GM18519 (cell line): ENCODE measurements at regions not wholly inside any gene's neighbourhood (a gene's known extent, or its start where the extent isn't known, plus 50 kb on each side); places are given as distances from the start of the nearest gene placed in this dataset.

Experiments used
- ATAC-seq: cut with Tn5 transposase; IDR thresholded peaks from one replicate; pipeline ENCODE4 v1.9.1; 2021; ENCODE audit warnings: mild to moderate bottlenecking, moderate library complexity; ENCODE audit not compliant: unreplicated experiment, low FRiP score

DNA sequence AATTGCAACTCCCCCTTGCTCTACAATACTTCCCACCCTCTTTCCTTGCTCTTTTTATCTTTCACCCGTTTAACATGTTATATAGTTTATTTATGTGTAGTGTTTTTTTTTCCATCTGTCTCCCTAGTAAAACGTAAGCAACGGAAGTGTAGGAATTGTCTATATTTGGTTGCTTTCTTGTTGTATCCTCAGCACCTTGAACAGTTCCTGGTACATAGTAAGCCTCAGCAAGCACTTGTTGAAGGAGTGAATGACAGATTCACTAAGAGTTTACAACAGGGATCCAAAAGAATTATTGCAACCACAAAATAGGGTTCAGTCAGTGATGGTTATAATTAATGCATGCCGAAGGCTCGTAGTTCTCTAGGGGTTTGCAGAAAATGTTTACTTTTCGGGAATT, 242.7 kb downstream of the SAMD5 start:
- no peak for ATAC-seq

DNA sequence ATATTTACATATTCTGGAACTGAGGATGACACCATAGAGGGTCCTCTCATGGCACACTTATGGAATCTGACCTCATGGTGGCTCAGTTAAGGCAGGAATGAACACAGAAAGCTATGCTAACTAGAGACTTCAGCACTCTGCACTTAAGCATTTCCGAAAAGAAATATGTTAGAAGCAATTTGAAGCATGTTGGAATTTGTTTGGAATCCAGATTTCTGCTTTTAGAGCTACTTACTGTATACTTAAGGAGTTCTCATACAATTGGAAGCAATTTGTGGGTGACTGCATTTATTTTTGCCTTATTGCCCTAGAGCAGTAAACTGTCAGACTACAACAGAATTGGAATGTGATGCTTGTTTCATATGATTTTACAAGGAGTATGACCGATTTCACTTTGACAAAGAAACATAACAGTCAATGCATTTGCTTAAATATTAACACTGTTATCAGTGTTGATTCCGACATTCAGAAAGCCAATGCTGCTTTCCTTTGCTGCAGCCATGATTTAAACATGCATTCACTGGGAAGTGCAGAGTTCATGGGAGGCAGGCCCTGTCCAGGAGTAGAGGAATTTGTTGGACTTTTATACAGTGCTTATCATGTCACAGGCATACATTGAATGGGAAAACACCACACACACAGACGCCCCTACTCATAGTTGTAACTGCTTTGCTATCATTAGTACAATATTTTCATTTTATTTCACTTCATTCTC, 244.4 kb downstream of the SAMD5 start:
- ATAC-seq = no peak

DNA sequence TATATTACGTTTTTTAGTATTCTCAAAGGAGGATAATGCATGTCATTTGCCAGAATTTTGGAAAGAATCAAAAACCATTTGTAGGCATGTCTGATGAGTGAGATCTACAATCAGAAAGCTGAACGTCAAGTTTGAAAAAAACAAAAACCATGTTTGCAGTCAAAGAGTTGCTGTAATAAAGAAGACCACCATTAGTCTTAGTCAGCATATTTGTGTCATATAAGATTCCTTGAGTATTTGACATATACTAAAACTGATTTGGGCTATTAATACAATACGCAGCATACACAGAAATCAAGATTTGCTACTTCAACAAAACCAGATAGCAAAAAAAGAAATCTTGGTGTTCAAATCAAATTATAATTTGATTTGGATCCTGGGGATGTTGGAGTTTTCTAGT, 247.5 kb downstream of the SAMD5 start:
- no peak for ATAC-seq

DNA sequence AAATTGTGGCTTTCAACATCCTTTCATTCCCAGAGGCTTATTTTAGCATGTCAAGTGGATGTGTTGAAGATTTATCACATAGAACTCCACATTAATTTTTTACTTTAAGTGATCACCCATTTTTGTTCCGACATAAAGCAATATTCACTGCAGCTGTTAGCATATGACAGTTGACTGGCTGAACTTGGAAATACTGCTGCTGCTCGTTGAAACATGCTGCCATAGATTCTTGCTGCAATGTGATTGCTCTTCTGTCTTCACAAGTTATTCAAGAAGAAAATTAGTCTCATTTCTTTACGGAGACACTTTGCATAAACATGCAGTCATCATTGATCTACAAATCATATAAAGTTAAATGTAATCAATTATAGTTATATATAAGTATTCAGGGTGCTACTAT, 248.4 kb downstream of the SAMD5 start:
- ATAC-seq = no peak

DNA sequence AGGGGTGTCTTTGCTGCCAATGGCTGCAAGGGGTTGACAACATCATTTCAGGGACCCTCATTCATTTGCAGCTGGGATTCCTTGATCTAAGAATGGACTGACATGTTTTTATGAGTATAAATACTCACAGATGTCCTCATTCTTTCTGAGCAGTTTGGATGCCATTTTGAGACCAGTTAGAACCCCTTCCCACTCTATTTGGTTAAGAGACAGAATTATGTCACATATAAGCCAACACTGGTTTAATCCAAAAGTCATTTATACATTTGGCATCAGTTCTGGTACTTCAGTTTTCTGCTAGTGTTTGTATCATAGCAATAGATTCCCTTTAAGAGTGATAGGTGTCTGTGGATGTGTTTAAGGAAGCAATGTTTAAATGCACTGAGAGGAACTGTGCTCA, 248.8 kb downstream of the SAMD5 start:
- ATAC-seq = no peak

DNA sequence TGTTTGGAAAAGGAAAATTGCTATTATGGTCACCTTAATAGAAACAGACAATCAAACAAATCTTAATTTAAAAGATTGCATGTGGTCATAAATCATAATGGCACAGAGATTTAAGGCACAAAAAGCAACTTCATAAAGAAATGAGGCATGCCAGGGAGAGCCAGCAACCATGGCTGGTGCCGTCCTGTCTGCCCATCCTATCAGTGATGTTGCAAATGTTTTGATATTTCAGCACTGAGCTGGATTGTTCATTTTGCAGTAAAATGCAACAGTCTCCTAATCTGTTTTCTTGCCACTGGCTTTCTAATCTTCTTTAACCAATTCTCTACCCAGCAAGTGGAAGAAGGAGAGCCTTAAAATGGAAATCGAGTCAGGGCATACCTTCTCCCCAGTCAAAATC, 249.8 kb downstream of the SAMD5 start:
- ATAC-seq = no peak

DNA sequence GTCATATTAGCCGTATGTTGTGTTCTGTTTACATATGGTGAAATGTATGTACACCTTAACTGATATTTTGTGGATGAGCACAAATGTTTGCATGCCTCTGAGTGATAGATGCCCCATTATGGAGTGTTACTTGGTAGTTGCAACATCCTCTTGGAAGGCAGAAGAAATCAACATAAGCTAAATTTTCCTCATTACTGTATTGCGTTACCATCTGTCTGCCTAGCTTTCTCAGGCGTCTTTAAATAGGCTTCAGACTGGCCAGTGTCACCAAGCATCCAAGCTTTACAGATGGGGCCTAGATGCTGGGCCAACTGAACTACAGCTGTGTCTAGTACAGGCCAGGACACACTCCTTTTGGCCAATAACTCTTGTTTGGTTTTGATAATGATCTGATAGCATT, 250.6 kb downstream of the SAMD5 start:
- ATAC-seq = no peak

DNA sequence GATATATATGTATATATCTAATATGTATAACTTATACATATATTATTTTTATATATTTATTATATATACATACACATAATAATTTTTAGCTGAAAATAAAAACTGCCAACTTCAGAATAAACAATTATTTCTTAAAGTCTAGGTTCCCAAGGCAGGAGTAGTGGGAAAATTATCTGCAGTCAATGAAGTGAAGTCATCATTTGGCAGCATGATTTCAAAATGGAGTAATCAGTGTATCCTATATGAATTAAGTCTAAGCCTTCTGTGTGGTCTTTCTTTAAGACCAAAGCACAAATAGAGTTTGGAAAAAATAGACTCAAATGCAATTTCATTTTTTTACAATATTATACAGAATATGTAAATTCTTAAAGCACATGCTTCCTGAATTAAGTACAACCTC, 251.0 kb downstream of the SAMD5 start:
- no peak for ATAC-seq

DNA sequence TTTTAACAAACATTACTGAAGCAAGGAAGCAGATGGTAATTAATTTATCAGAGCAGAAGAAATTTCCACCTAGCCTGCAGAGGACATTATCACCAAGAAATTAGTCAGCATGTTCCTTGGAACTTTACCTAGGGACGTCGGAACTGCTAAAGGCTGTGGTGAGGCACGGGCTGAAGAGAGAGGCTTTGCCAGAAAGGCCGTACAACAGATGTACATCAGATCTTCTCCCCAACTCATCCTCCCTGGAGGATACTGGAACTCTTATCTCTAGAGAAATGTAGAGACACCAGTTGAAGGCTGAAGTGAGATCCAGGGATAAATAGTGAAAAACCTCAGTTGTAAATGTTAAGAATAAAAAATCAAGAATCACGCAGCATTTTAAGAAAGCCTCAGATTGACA, 257.1 kb downstream of the SAMD5 start:
- no peak for ATAC-seq

DNA sequence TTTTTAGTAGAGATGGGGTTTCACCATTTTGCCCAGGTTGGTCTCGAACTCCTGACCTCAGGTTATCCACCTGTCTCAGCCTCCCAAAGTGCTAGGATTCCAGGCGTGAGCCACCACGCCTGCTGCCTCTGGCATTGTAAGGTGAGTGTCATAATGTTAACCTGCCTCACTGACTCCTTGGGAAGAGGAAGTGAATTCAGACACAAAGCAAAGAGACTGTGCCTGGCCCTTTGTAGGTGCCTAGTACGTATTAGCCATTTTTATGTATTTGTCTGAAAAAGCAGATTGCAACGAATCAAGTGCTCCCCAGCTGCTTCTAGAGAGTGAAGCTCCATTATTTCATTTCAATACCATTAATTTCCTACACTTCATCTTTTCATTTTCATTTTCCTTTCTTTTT, 260.5 kb downstream of the SAMD5 start:
- no peak for ATAC-seq

DNA sequence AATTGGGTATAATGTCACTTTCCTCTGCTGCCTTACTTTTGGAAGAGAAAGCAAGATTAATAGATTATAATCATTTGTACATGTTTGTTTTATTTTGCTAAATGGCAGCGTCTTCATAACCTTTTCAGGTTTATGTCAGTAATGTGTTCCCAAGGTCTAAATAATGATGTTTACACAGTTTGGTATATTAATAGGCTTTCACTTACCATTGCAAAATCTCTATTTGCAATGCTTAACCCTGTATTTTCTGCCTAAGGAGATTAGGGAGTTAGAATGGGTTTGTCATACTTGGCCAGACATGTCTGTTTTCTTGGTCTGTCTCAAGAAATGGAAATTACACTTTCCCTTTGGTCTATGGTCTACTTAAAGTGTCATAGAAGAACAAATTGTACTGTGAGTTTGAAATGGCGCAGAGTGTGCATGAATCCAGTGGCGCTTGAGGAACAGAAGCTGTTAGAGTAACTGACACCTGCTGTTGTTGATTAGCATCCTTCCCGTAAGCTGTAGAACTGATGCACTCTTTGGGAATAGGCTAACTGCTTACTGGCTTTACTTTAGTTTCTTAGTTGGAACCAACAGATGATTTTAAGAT, 261.1 kb downstream of the SAMD5 start:
- ATAC-seq = no peak

DNA sequence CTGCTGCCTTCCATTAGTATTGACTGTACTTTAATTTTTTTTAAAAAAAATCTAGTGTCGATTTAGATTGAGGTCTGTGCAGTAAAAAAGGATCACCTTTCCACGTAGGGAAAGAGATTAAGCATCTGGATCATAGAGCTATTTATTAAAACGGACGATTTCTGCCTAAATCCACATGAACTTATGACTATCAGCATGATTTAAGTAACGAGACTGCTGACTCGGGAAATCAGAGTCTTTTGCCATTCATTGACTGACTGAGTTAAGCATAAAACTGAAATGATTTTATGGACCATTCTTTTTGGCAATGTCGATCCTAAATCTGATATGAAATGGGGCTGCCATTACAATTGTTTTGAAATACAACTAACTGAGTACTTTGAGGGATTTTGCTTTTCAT, 261.7 kb downstream of the SAMD5 start:
- no peak for ATAC-seq

DNA sequence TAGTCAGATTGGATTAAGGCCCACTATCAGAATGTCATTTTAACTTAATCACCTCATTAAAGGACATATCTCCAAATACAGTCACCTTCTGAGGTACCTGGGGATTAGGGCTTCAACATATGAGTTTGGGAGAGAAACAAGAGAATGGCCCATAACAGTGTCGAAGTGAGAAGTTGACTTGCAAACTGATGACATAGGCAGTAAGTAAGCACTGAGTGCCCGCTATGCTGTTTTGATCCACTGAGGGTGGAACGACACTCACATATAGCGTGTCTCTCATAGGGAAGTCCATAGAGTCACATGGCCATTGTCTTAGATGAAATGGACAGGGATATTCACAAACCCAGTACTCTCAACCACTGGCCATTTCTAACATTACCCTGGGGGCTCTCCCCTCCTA, 264.2 kb downstream of the SAMD5 start:
- no peak for ATAC-seq

DNA sequence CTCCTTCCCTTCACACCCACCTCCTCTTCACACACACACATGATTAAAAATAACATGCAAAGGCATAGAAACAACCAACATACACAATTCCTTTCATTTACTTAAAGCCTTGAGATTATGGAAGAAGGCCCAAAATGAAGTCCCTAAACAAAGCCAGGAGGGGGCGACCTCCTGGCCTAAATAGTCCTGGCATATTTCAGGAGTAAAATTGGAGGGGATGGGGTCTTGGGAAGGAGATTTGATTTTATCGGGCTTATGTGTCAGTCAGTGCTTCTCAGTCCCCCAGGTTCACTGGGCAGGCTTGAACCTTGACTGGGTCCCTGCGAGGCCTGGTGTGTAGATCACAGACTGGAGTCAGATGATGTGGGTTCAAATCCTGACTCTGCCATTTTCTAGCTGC, 266.4 kb downstream of the SAMD5 start:
- ATAC-seq = no peak

DNA sequence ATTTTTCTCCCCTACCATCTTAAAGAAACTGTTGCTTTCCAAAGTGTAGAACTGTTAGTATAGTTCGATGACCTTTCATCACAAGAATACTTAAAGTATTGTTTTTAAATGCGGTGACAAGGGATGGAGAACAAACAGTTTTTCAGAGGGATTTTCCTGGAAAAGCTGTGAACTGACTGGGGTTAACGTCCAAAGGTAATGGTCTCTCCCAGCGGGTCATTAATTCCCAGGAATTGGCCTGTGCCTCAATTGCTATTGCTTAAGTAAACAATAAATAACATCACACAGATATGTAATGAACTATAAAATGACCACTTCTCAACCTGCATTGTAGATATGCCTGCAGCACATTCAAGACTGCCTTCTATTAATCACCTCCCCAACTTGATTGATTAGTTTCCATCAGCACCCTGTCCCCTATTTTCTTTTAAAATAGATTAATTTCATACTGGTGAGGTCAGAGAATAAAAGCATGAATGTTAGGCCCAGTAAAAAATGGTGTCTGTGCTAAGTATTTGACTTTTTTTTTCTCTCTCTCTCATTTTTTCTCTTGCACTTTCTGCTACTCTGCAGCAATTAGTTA, 268.2 kb downstream of the SAMD5 start:
- no peak for ATAC-seq

DNA sequence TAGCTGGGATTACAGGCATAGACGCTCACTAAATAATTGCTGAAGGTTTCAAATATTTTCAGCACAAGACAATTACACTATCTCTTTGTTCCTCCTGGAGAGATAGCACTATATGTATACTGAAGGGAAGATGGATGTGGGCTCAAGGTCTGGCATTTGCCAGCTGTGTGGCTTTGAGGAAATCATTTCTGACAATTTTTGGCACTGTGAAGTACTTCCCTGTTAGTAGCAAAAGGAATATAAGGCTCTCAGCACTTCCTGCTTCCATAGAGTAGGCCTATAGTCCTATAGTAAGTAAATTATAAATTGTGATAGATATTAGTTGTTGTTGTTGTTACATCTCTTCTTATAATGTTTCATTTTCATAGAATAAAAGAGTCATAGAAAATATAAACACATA, 271.1 kb downstream of the SAMD5 start:
- no peak for ATAC-seq

DNA sequence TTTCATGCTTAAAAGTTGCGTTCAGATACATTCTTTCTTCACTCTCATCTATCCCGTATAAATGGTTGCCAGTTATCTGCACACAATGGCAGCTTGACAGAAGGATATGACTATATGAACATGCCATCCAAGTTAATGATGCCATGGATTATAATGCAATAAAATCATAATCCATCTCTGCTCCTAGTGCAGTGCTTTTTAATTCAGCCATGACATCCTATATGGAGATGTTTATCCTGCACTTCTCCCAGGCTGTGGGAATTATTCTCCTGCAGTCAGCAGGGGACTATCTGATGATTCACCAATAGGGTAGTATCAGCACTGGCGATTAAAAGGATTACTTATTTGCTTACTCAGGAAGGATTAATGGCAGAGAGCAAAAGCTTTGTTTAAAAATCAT, 273.8 kb downstream of the SAMD5 start:
- ATAC-seq = no peak

DNA sequence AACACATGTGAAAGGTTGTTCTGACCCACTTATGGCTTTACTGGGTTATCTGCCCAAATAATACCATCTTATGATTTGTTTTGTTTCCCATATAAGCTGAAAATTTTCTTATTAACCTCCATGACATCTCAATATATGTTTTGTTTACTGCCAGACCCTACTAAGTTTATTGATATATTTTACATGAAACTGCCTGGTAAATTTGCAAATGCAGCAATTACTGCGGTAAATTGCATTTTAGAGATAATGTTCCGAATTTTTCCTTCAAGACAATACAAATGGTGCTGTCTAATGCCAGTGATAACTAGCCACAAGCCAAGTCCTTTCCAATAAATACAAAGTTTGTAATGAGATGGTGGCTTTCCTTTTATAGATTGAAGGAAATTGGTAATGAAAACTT, 275.9 kb downstream of the SAMD5 start:
- ATAC-seq = no peak

DNA sequence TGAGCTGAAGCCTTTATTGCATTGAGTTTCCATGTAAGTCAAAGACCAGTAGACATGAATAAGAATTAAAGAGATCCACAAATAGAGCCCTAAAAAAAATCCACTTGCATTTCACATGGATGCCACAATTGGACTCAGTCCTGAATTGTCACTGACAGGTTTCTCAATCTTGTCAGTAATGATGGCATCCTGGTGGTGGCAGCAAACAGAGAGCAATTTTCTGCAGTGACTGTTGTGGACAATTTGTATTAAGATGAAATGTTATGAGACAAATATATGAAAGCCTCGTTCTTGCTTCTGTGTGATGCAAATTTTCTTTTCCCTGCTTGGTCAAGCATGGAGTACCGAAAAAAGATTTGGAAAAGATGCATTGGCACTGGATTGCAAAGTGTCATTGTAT, 278.9 kb downstream of the SAMD5 start:
- no peak for ATAC-seq

DNA sequence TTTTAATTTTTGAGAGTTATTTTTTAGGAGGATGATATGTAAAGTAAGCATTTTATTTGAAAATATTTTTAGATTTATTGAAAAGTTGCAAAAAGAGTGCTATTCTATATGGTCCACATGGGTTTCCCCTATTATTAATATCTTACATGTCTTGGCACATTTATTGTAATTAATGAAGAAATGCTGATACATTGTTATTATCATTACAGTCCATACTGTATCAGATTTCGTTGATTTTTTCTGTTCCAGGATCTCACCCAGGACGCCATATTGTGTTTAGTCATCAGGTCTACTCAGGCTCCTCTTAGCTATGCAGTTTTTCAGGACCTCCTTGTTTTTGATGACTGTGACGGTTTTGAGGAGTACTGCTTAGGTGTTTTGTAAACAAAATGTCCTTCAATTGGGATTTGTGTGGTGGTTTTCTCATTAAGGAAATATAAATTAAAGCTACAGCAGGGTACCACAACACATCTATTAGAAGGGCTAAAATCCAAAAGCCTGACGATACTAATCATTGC, 281.0 kb downstream of the SAMD5 start:
- ATAC-seq = no peak

DNA sequence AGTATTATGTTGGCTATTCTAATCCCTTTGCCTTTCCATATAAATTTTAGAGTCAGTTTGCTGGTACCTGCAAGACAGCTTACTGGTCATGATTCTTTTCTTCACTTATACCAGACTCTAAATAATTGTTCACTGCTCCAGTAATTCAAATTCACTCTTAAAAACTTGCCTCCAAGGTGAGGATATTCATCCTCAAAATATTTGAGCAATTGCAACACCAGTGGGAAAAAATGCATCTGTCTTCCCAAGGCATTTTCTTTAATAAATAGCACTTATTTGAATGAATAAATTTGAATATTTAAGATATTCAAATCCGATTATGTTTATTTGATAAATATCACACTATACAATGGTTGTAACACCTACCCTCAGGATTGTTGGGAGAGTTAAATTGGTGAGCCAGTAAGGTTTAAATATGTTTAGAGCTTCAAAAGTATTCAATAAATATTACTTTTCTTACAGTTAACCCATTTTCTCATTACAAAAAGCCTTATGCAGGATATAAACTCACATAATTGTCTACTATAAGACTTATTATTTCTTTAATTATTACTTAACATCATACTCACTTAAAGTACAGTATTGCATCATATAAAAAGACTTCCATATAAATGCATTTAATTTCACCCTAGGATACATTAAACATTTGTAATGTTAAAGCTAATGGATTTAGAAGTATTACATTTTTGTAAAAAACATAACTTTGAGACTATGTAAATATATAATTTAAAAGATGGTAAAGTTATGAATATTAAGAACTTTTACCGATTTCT, 285.6 kb downstream of the SAMD5 start:
- ATAC-seq = no peak
